Endometrium (tissue), 2 donors: ENCODE measurements at regions not wholly inside any gene's neighbourhood (a gene's known extent, or its start where the extent isn't known, plus 50 kb on each side); places are given as distances from the start of the nearest gene placed in this dataset.
"Not testable (repeated sequence)": the region's sequence is repeated elsewhere in the genome, so short reads cannot be mapped to it uniquely, and the experiment has no call there.

Source experiments
- FAIRE-seq: peaks from 2 replicates; lab custom pipeline; 2012; peaks lifted over from hg19 to GRCh38; lab: Jason Lieb, UNC
- donor health status: control.
- donor health status: control.

DNA sequence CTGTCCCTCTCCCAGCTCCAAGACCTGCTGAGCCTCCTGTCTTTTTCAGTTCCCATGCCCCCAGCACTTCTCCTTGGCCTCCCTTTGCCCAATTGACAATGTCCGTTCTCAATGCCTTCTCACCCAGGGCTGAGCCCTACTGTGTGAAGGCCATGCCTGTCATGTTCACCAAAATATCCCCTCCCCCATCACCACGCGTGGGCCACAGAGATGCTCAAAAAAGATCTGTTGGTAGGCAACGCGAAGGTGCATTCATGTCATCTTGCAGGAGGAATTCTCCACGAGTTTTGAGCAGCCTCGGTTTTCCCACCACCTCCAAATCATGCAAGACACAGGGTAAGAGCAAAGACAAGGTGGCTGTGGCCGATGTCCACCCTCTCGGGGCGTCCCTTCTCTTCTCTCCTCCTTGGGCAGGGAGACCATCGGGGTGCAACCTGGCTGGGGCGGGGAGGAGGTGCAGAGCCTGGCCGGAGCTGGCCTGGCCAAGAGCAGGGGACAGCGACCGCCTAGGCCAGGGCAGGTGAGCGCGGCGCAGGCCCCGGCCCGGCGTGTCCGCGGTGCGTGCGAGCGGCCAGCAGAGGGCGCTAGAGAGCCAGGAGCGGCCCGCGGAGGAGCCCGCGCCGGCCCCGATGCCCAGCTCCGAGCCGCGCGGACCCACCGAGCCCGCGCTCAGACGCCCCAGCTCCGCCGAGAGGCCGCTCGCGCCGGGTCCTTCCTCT is 56.3 kb upstream of the KRTAP5-11 start:
- not testable (repeated sequence) for FAIRE-seq

DNA sequence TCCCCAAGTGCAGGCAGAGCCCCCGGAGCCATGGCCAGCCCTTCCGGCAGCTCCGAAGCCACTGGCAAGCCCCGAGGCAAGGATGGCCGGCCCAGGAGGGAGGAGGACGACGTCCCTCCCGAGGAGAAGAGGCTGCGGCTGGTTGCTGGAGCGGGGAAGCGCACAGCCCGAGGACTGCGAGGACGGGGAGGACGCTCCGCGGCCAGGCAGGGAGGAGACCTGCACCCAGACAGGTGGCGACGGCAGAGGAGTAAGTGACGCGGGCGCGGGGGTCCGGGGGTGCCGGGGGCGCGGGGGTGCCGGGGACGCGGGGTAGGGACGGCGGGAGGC is 56.8 kb upstream of the KRTAP5-11 start:
- not testable (repeated sequence) for FAIRE-seq

DNA sequence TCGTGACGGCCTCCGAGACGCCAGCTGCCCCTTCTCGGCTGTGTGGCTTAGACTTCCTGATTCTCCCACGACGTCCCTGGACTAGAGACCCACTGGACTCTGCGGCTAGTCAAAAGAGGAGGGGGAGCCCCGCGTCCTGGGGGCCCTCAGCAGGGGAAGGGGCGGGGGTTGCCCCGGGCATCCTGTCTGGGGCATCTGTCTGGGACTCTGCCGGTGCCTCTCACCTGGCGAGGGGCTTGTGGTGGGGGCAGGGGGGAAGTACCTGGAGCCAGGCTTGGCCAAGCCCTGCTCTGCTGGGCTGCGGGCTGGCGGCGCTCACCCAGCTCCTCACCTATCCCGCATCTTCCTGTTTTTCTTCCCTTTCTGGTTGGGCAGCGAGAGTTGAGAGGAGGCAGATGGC is 57.2 kb upstream of the KRTAP5-11 start:
- not testable (repeated sequence) for FAIRE-seq

DNA sequence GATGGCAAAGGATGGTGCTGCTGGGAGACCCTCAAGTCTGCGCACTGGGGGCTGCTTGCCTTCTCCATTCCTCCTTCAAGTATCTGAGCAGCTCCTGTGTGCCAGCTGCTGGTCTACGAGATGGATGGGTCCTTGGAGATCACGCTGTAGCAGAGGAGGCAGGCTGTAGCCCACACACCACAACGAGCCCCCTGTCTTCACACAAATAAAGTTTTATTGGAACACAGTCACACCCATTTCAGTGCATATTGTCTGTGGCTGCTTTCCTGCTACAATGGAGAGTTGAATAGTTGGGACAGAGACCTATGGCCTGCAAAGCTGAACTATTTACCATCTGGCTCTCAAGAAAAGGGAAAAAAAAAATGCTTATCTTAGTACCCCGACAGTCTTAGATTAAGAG is 64.4 kb upstream of the KRTAP5-11 start:
- FAIRE-seq: not testable (repeated sequence)

DNA sequence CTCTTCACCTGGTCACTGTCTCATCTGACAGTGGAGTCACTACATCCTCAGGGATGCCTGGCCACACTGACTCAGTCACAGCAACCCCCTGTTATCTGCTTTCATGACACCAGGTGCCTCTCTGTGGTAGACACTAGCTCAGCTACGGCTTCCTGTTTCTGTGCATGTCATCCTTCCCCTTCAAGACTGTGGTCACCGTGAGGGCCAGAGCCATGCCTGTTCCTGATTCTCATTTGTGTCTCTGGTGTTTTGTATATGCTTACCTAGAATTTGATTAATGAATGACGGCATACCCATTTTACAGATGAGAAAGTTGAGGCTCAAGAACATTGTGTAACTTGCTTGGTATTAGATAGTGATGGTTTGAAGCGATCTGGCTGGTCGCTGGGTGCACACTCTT is 70.3 kb upstream of the KRTAP5-11 start:
- FAIRE-seq: not testable (repeated sequence)

DNA sequence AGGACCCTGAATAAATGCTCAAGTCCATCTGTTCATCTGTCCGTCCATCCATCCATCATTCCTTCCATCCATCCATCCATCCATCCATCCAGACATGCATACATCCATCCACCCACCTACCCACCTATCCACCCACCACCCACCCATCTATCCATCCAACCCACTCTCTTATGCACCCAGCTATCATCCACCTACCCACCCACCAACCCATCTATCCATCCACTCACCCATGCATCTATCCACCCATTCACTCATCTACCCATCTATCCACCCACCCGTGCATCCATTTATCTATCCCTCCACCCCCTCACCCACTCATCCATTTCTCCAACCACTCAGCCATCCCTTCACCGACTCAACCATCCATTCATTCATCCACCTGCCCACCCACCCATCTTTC is 71.7 kb upstream of the KRTAP5-11 start:
- not testable (repeated sequence) for FAIRE-seq

DNA sequence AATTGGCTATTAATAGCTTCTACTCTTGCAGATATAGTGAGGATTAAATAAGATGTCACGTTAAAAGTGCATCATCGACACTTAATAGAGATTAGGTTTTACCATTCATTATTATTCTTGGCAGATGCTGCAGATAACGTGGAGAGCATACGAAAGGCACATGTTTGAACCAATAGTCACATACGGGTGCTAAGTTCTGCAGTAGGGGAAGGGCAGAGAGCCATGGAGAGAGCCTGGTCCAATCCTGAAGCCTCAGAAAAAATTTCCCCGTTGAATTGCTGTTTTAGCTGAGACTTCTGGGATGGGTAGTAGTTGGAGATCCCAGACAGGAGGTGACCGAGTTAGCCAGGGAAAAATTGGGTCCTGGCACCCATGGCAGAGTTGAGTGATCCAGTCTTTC is 72.4 kb upstream of the KRTAP5-11 start:
- FAIRE-seq: not testable (repeated sequence)

DNA sequence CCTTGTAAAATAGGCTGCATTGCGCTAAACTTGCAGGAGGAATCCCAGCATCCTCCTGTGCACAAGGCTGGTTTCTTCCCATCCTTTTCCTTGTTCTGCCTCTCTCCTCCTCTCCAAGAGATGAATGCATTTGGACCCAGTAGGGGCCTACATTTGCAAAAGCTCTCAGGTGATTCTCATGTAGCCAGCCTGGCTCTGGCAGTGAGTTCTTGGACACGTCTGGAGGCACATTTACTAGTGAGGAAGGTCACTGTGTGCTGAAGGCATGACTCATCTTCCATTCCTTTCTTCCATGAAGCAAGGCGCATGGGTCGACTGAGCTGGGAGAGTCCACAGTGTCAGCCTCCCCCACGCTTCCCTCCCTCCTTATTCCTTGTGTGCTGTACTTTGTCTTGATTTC is 73.8 kb upstream of the KRTAP5-11 start:
- FAIRE-seq: not testable (repeated sequence)

DNA sequence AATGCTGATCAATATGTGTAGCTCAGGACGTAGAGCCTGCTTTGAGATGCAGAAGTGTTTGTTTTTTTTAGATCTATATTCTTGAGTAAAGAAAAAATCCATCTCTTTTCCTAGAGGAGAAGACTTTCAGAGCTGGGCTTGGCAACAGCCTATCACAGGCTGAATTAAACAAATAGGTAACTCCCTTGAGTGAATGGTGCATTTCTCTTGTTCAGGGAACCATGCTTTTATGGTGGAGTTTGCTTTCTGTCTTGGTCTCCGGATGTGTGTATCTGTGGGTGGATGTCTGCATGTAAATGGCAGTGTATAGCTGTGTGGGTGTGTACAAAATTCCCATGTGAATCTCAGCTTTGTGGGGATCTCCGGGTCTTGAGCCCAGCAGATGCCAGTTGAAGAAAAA is 82.3 kb upstream of the KRTAP5-11 start:
- FAIRE-seq: not testable (repeated sequence)

DNA sequence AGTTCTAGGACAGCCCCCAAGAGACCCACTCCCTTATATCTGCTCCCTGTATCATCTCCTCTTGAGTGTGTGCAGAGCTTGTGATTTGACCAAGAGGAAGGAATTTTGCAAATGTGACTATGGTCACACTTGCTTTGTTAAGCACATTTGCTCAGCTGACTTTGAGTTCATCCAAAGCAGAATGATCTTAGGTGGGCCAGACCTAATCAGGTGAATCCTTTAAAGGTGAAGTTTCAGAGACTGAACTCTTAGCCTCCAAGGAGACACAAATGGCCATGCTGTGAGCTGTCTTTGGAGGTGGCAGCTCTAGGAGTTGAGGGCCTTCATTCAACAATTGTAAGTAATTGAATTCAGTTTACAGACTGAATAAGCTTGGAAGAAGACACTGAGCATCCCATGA is 115.4 kb upstream of the KRTAP5-11 start:
- FAIRE-seq: not testable (repeated sequence)

DNA sequence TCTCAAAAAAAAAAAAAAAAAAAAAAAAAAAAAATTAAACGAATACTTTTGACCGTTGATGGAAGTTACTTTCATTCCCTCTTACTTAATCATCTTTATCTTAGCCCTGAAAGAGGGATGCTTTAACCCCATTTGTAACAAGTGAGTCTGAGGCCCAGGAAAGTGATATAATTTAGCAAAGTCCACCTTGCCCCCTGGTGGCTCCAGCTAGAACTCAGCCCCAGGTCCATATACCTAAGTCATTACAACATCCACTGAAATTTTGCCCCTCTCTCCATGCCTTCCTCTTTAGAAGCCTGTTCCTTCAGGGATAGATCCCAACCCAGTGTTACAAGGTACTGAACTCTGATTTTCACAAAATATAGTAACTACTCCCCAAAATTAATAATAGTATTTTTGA is 116.3 kb upstream of the KRTAP5-11 start:
- not testable (repeated sequence) for FAIRE-seq

DNA sequence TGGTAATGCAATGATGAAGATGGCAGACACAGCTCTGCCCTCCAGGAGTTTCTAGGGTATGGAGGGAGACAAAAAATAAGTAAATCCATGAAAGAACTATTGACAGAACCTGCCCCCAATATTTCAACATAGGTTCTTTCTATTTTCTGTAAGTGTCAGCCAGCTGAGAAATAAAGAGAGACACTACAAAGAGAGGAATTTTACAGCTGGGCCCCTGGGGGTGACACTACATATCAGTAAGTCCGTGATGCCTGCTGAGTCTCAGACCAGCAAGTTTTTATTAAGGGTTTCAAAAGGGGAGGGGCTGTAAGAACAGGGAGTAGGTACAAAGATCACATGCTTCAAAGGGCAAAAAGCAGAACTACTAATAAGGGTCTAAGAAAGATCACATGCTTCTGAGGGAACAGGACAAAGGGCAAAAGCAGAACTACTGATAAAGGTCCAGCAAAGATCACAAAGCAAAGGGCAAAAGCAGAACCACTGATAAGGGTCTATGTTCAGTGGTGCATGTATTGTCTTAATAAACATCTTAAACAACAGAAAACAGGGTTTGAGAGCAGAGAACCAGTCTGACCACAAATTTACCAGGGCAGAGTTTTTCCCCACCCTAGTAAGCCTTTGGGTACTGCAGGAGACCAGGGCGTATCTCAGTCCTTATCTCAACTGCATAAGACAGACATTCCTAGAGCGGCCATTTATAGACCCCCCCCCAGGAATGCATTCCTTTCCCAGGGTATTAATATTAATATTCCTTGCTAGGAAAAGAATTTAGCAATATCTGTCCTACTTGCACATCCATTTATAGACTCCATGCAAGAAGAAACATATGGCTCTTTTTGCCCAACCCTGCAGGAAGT is 119.0 kb upstream of the KRTAP5-11 start:
- not testable (repeated sequence) for FAIRE-seq

DNA sequence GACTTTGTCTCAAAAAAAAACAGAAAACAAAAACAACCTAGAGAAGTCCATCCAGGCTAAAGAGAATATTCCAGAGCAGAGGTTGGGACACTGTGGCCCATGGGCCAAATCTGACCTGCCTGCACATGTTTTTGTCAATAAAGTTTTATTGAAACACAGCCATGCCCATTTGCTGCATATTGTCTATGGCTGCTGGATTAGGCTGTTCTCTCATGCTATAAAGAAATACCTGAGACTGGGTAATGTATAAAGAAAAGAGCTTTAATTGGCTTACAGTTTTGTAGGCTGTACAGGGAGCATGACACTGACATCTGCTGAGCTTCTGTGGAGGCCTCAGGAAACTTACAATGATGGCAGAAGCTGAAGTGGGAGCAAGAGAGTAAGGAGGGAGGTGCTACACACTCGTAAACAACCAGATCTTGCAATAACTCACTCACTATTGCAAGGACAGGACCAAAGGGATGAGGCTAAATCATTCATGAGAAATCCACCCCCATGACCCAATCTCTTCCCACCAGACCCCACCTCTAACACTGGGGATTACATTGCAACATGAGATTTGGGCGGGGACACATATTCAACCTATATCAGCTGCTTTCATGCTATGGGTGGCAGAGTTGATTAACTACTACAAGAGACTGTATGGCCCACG is 122.5 kb upstream of the KRTAP5-11 start:
- not testable (repeated sequence) for FAIRE-seq

DNA sequence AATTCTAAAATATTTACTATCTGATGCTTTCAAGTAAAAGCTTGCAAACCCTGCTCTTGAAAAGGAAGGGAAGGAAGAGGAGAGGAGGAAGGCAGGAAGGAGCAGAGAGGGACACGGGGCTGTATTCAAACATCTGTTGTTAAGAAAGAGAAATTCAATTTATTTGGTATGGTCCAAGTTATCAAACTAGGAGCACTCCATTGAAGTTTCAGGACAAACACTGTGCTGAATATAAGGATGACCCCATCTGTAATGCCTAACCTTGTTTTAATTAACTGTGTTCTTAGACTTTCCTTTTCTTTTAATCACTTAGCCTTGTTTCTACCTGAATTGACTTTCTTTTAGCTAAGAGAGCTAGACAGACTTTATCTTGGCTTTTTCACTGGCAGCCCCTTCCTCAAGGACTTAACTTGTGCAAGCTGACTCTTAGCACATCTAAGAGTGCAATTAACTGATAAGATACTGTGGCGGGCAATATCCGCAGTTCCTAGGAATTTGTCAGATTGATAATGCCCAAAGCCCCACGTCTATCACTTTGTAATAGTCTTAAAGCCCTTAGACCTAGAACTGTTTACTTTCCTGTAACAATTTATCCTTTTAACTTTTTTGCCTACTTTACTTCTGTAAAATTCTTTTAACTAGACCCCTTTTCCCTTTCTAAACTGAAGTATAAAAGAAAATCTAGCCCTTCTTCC is 123.2 kb upstream of the KRTAP5-11 start:
- FAIRE-seq: not testable (repeated sequence)

DNA sequence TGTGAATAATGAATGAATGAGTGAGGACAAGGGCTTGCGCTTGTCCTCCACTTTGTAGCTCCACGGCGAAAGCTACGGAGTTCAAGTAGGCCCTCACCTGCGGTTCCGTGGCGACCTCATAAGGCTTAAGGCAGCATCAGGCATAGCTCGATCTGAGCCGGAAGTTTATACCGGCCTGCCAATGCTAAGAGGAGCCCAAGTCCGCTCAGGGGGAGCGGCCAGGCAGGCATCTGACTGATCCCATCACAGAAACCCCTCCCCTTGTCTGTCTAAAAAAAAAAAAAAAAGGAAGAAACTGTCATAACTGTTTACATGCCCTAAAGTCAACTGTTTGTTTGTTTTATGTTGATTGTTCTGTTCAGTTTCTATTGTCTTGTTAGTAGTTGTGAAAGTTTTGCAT is 124.4 kb upstream of the KRTAP5-11 start:
- not testable (repeated sequence) for FAIRE-seq

DNA sequence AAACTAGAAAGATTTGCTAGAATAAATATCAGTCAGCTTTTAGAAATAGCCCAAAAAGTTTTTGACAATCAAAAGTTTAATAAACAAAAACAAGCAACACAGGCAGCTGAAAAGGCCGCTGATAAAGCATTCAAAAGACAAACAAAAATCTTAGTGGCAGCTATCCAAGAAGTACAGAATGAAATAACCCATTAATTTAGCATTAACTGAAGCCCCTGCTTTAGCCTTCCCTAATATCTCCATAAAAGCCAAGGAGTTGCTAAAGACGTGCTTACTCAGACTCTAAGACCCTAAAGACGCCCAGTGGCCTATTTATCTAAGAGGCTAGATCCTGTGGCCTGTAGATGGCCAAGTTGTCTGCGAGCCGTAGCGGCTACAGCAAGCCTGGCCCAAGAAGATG is 123.5 kb upstream of the DEFB108B start:
- not testable (repeated sequence) for FAIRE-seq

DNA sequence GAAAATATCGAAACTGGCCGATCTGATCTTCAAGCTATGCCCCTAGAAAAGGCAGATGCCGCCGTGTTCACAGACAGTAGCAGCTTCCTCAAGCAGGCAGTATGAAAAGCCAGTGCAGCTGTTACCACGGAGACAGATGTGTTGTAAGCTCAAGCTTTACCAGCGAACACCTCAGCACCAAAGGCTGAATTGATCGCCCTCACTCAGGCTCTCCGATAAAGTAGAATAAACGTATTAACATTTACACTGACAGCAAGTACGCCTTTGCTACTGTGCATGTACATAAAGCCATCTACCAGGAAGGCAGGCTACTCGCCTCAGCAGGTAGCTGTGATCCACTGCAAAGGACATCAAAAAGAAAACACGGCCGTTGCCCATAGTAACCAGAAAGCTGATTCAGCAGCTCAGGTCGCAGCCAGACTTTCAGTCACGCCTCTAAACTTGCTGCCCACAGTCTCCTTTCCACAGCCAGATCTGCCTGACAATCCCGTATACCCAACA is 122.8 kb upstream of the DEFB108B start:
- FAIRE-seq: not testable (repeated sequence)

DNA sequence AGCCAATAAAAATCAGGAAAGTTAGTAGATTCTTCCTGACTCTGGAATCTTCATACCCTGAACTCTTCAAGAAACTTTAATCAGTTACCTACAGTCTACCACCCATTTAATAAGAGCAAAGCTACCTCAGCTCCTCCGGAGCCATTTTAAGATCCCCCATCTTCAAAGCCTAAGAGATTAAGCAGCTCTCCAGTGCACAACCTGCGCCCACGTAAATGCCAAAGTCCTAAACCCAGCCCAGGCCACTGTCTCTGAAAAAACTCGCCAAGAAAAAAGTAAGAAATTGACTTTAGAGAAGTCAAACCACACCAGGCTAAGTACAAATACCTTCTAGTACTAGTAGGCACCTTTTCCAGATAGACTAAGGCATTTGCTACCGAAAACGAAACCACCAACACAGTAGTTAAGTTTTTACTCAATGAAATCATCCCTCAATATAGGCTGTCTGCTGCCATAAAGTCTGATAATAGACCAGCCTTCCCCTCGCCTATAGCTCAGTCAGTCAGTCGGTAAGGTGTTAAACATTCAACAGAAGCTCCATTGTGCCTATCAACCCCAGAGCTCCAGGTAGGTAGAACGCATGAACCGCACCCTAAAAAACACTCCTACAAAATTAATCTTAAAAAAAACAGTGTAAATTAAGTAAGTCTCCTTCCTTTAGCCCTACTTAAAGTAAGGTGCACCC is 122.2 kb upstream of the DEFB108B start:
- not testable (repeated sequence) for FAIRE-seq

DNA sequence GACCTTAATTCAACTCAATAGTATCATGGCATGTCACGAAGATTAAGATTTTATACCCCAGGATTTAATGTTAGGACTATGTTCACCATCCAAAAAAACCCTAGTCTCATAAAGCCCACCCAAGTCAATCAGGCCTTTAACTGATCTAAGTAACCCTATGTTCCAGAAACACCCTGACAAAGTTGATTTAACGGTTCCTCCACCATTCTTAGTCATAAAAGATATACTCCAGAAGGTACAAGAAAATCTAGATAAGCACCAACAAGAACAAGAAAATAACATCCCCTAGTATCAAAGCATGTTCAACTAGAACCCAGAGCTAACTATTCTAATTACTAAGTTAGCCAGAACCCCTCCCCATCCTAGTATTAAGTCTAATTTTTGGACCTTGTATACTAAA is 120.7 kb upstream of the DEFB108B start:
- not testable (repeated sequence) for FAIRE-seq

DNA sequence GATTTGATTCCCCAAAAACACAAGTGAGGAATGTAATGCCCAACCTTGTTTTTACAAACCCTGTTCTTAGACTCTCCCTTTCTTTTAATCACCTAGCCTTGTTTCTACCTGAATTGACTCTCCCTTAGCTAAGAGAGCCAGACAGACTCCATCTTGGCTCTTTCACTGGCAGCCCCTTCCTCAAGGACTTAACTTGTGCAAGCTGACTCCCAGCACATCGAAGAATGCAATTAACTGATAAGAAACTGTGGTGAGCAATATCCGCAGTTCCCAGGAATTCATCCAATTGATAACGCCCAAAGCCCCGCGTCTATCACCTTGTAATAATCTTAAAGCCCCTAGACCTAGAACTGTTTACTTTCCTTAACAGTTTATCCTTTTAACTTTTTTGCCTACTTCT is 120.2 kb upstream of the DEFB108B start:
- not testable (repeated sequence) for FAIRE-seq

DNA sequence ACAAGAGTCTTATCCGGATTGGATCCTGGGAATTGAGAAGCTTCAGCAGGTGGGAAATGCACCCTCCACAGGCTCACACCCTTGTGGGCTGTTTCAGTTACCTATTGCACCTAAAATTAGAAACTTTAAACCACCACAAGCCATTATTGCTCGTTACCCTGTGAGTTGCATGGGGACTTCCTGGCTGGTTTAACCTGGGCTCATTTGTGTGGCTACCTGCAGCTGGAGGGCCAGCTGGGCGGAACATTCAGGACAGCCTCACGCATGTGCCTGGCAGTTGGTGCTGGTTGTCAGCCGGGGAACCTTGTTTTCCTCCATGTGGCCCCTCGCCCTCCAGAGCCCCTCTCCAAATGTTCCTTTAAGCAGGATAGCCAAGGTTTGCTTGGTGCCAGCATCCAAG is 118.5 kb upstream of the DEFB108B start:
- FAIRE-seq: not testable (repeated sequence)
